ENCODE measurements at regions not wholly inside any gene's neighbourhood (a gene's known extent, or its start where the extent isn't known, plus 50 kb on each side); places are given as distances from the start of the nearest gene placed in this dataset.

DNA sequence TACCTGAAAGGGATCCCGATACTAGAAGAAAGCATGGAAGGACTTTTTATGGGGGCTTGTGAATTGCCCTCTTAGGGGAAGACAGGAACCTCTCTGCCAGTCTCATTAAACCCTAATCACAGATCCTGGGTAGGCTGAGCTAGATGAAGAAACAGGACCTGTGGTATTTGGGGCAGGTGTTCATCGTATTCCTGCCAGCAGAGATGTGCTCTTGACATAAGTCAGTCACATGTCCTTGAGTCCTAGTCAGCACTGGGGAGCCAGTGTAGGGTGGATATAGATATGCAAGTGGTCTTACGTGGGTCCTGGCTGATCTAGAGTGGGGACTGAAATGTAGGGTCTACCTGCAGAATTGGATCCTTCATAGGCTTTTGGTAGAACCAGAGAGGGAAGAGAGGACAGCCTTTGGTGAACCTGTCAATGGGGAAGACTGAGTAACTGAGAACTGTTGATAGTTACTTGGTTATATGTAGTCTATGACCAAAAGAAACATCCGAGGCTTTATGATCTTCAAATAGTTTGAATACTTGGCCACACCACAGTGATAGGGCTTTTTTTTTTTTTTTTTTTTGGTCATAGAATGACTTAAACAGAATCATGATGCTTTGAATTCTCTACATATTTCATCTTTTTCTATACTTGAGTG is 63.5 kb upstream of the WDR1 start:
- no peak for DNase-seq (ENCODE audit: low read depth in 2 of 2)

DNA sequence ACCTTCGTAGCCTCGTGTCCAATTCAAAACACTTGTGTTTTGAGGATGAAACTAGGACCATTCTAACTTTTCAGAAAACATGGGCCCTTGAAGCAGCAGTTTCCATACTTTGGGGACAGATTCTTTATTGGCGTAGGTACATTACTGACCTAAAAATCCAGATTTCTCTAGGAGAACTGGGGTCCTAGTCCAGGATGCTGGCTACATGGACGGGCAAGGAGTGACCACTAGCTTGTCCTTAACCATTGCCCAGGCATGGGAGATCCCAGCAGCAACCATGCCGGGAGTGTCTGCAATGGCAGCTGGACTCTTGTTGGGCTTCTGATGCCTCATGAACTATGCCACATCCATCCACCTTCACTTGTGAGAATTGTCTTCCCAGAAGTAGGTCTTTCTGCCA is 62.2 kb upstream of the WDR1 start:
- no peak for DNase-seq (ENCODE audit: low read depth in 2 of 2)

DNA sequence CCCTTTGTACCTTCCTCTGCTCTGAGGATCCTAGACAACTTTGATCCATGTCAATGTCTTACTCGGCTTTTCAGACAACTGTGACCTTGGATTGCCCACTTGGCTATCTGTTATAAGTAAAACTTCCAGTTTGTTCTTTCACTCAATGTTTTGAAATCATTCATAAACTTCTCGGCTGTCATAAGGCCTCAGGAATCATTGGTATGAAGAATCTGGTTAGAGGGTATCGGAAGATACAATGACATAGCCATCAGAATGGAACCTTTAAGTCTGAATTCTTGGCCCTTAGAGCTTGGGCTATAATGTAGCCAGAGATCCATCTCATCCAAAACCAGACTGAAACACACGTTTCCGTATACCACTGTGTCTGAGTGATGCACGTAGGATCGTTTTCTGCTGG is 59.0 kb upstream of the WDR1 start:
- no peak for DNase-seq (ENCODE audit: low read depth in 2 of 2)

DNA sequence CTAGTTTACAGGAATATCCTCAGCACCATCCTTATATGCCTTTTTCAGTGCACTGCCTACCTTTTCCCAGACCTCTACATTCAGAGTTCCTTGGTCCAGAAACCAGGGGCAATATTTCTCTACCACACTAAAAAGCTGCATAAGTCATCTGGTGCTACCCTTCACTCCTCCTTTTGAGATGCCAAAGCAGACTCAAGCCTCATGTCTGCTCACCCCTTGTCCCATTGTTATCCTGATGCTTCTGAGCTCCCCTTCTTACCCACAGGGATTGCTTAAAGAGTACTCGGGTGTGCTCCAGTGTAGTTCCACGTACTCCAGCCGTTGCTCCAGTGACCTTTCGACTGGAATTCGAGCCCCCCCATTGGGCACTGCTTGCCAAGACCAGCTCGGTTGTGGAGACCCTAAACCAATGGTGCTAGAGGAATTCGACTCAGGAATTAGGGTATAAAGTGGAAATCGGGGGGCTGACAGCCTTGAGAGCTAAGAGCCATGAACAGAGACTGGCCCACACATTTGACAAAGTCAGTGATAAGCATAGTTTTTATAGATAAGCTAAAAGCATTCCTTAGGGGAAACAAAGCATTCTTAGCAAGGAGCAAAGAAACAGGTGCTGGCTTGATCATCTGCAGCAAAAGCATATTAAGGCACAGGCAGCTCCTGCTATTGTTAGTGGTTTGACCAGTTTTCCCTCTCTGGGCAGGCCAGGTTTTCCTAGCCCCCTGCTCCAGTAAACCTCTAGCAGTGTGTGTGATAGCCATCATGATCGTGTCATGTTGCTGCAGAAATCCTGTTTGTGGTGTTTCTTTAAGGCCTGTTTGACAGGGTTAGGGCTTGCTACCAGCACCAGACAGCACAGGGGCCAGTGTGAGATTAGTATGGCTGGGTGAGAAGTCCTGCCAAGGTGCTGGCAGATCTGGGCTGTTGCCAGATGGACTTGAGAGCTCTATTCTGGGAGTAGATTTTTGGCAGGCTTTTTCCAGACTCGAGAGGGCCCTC is 57.5 kb upstream of the WDR1 start:
- no peak for DNase-seq (ENCODE audit: low read depth in 2 of 2)

DNA sequence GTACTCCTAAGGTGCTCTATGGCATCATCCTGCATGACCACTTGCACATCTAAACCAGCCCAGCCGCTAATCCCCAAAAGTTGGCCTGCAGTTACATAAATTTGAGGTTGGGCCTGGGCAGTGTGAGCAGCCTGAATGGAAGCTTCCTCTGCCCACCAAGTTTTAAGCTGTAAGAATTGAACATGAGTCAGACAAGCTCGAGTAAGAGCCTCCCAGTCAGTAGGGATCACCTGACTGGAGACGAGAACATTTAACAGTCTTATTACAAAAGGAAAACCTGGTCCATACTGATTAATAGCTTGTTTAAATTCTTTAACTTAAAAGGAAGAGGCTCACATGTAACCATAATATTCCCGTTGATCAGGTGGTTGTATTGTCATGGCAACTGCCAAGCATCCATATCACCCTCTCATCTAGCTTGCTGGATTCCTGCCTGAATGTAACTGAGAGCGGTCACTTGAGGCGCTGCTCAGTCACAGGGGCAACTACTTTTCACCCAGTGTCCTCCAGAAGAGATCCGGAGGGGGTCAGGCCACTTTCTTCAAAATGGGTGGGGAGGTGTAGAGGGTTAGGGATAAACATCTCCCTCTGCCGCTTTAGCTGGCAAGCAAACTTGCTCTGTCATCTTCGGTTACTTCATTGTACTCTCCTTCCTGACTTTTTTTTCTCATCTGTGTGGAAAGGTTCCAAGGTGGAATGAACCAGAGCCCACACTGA is 56.6 kb upstream of the WDR1 start:
- DNase-seq (ENCODE audit: low read depth in 2 of 2): peak; percentile 76 to 80

DNA sequence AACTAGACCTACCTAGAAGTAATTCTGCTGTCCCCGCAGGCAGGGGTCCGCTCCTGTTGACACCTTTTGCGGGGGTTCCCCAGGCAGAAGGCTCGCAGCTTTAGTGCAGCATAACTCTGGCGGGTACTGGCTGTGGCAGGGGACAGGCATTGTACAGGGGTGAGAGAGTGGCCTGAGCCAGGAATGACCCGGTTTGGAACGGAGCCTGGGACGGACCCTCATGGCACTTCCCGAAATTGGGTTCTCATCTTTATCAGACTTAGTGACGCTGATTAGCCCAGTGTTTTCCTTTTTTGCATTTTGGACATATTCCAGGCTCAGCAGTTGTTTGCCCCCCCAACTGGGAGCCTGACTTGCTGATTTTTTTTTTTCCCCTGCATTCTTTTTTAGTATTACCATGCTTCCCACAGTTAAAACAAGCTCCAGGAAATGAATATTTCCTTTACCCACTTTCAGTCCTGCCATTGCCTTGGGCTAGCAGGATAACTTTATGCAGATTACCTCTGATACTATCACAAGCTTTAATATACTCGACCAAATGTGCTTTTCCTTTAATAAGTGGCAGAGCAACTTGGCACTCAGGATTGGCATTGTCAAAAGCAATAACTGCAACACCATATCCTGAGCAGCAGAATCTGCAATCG is 55.8 kb upstream of the WDR1 start:
- DNase-seq (ENCODE audit: low read depth in 2 of 2): peak; percentile 35 to 62

DNA sequence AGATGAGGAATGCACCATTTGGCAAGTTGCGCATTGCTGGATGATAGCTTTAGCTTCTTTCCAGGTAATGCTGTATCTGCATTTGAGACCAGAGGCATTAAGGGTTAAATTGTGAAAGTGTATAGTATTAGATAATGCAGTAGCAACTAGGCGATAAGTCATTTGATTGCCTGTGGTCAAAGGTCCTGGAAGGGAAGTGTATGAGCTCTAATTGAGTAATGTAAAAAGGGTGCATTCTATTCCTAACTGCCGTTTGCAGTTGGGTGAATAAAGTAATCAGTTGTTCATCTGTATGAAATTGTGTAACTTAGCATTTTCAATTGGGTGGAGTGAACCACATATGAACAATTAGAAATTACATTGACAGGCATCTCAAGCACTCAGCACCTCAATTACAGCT is 54.5 kb upstream of the WDR1 start:
- no peak for DNase-seq (ENCODE audit: low read depth in 2 of 2)

DNA sequence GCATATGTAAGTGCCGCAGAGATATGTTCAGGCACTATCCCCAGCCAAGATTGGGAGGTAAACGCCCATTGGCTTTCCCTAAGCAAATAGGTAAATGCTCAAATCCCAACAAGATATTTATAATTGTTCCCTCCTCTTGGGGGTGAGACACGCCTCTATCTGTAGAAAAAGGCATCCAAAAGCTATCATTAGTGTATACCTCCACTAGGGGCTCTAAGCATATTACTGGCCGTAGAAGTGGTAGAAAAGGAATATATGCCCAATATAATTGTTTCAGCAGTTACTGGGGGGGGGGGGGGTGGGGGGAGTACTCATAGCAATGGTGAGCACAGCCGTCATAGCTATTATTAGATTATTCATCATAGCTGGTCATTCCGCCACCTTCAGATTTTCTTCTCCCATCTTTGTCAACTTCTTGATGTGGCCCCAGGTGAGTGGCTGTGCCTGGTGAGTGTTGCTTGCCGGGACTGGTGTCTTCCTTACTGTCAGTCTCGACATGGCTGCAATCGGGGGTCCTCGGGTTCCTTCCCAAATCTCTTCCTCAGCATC is 53.3 kb upstream of the WDR1 start:
- DNase-seq (ENCODE audit: low read depth in 2 of 2): no peak

DNA sequence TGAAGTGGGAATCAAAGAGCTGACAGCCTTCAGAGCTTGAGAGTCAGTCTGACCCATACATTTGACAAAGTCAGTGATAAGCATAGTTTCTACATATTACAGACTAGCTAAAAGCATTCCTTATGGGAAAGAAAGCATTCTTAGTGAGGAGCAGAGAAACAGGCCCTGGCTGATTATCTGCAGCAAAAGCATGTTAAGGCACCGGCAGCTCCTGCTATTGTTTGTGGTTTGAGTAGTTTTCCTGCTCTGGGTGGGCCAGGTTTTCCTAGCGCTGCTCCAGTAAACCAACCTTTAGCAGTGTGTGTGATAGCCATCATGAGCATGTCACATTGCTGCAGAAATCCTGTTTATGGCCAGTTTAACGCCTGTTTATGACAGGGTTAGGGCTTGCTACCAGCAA is 51.6 kb upstream of the WDR1 start:
- DNase-seq (ENCODE audit: low read depth in 2 of 2): peak; percentile 18 to 83

DNA sequence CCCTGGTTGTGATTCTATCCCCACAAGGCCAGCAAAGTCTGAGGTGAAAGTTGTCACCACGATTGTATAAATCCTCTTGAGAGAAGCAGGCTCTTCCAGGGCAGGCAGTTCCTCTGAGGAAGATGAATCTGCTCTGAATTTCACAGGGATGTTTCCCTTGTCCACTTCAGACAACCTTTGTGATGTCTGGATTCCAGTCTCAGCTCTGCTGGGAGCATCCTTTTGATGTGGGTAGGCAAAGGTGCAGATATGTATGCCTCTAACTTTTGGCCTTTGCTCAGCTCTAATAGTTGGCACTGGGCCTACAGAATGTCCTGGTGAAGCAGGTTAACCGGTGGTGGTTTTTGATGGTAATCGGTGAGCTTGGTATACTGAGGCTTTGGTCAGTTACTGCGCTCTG is 50.6 kb upstream of the WDR1 start:
- DNase-seq (ENCODE audit: low read depth in 2 of 2): no peak

Data from lung microvascular endothelial cell (primary cell).